PC-3 (cell line): ENCODE measurements at regions not wholly inside any gene's neighbourhood (a gene's known extent, or its start where the extent isn't known, plus 50 kb on each side); places are given as distances from the start of the nearest gene placed in this dataset.

Experiments
- ATAC-seq: fragments of 200-7000 bp; cut with Tn5 transposase; 2 replicates; pipeline ENCODE4 v1.9.1; 2020; ENCODE audit warnings: mild to moderate bottlenecking, moderate library complexity
- BruUV-seq: library from RNA; stranded (reverse); fragments of 400-500 nt; replicated peaks from 2 replicates; lab custom pipeline; 2021; lab: Mats Ljungman, UMichigan
- CTCF ChIA-PET: fragments of 300-600 bp; sonication (Branson Sonifier 250); formaldehyde crosslinking; loops from one replicate; lab custom pipeline; 2022; ENCODE audit warnings: antibody characterized with exemption; lab: Charles Lee
- POLR2A ChIA-PET: fragments of 300-600 bp; sonication (Branson Sonifier 250); formaldehyde crosslinking; loops from one replicate; lab custom pipeline; 2022; ENCODE audit warnings: antibody characterized with exemption; ENCODE audit not compliant: unreplicated experiment; lab: Charles Lee
- DNase-seq: peaks from one replicate; pipeline ENCODE4 v3.0.0-alpha.2; 2015
- H2AFZ ChIP-seq: fragments of 300-600 bp; sonication (generic); 2 replicates; pipeline ENCODE4 v1.6.0; 2016; ENCODE audit warnings: antibody characterized with exemption, low read length
- H3F3A ChIP-seq: fragments of 300-600 bp; sonication (generic); one replicate; pipeline ENCODE4 v1.6.0; 2017; ENCODE audit warnings: antibody characterized with exemption, low read length, control low read depth, mild to moderate bottlenecking; ENCODE audit not compliant: unreplicated experiment
- H3K27ac ChIP-seq: fragments of 300-600 bp; sonication (generic); 2 replicates; pipeline ENCODE4 v1.5.1; 2016; ENCODE audit warnings: mild to moderate bottlenecking, low read length
- H3K27me3 ChIP-seq: fragments of 300-600 bp; sonication (generic); 2 replicates; pipeline ENCODE4 v1.6.1; 2016; ENCODE audit warnings: low read length, mixed read lengths
- H3K36me3 ChIP-seq: fragments of 300-600 bp; sonication (generic); 2 replicates; pipeline ENCODE4 v1.6.1; 2016; ENCODE audit warnings: low read depth, mixed run types, low read length, mixed read lengths
- H3K4me1 ChIP-seq: fragments of 300-600 bp; sonication (generic); 2 replicates; pipeline ENCODE4 v1.5.1; 2016; ENCODE audit warnings: low read length; ENCODE audit not compliant: insufficient read depth
- H3K4me2 ChIP-seq: fragments of 300-600 bp; sonication (generic); 2 replicates; pipeline ENCODE4 v1.6.0; 2016; ENCODE audit warnings: low read length
- H3K4me3 ChIP-seq: fragments of 300-600 bp; sonication (generic); 2 replicates; pipeline ENCODE4 v1.5.1; 2016; ENCODE audit warnings: mild to moderate bottlenecking, low read length, mixed read lengths
- H3K79me2 ChIP-seq: fragments of 300-600 bp; sonication (generic); 2 replicates; pipeline ENCODE4 v1.6.1; 2017; ENCODE audit warnings: low read length, mixed read lengths
- H3K9ac ChIP-seq: fragments of 300-600 bp; sonication (generic); 2 replicates; pipeline ENCODE4 v1.6.0; 2016; ENCODE audit warnings: mild to moderate bottlenecking, low read length
- H3K9me2 ChIP-seq: fragments of 300-600 bp; sonication (generic); replicated peaks from 2 replicates; pipeline ENCODE4 v1.6.1; 2016; ENCODE audit warnings: mixed run types, low read length, mixed read lengths
- H3K9me3 ChIP-seq: fragments of 300-600 bp; sonication (generic); 2 replicates; pipeline ENCODE4 v1.6.1; 2016; ENCODE audit warnings: low read length, mixed read lengths
- H4K20me1 ChIP-seq: fragments of 300-600 bp; sonication (generic); 2 replicates; pipeline ENCODE4 v1.6.1; 2016; ENCODE audit warnings: low read length, mixed read lengths
- CTCF ChIP-seq: fragments of 300-600 bp; sonication (generic); conservative IDR thresholded peaks from 2 replicates; pipeline ENCODE4 v1.5.1; 2017; ENCODE audit warnings: antibody characterized with exemption, low read depth, mild to moderate bottlenecking, low read length
- EZH2 ChIP-seq: fragments of 300-600 bp; sonication (generic); IDR thresholded peaks from one replicate; pipeline ENCODE4 v1.6.1; 2017; ENCODE audit warnings: antibody characterized with exemption, mild to moderate bottlenecking, low read length; ENCODE audit not compliant: unreplicated experiment
- EZH2phosphoT487 ChIP-seq: fragments of 300-600 bp; sonication (generic); IDR thresholded peaks from 2 replicates; pipeline ENCODE4 v1.6.1; 2018; ENCODE audit warnings: mild to moderate bottlenecking, antibody characterized with exemption, low read length, borderline replicate concordance
- intact Hi-C: fragments of 100-400 bp; cut with micrococcal nuclease; formaldehyde crosslinking; loops from 2 replicates; pipeline ENCODE4 v1.9.0; 2023

DNA sequence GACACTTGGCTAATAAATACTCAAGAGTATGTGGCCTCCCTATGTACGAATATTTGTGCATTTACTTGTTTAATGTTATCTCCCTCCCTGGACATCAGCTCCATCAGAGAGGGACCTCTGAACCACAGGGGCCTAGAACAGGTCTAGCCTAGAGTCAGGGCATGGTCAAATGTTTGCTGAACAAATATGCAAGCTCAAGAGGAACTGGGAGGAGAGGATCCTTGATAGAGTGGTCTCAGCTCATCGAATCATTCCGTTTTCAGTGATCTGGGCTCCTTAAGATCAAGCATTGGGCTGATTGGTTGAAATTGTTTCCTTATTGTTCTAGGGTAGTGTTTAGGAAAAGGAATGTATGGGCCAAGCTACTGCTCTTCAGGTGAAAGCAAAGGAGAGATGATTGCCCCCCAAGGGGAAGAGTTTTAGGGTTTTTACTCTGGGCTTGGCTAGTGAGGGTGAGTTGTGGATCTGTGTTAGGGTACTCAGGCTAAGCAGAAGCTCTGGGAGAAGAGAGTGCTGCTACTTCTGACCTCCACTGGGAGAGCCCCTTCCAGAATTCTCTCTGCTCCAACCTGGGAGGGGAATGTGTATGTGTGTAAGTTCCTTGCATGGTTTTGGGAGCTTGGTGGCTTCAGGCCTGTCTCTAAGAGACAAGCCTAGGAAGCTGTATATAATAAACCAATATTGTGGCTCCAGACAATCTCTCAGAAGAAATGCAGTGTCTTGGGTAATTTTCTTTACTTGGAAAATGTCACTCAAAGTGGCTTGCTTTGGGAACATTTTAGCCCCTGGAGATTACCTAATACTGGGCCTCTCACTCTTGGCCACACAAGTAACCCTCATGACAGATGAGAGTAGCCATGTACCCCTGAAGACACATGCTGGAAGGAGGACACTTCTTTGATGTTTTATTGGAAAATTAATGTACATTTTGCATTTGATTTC is 110.0 kb downstream of the EMX2 start:
- ChIA-PET CTCF (no interaction called here), POLR2A (no interaction called here)
- H3K9me3 ChIP-seq: no peaks in the 10 kb centered on the region
- no peak overlapping the region for H3K4me3 ChIP-seq
- no peaks in the 10 kb centered on the region; the same call in 1 of the 2 replicates for H3K36me3 ChIP-seq
- intact Hi-C loops: loop anchor here (2.0 kb wide), 1 partner anchor 44 kb away; no protein-coding TSS in a partner anchor
- H3K79me2 ChIP-seq: no peaks in the 10 kb centered on the region
- no peaks in the 10 kb centered on the region for H3K27me3 ChIP-seq
- no peak for DNase-seq
- H4K20me1 ChIP-seq: no peaks in the 10 kb centered on the region
- H3K4me1 ChIP-seq: peaks cover 15% of the 10 kb centered on the region
- no TSS peak for BruUV-seq
- TF ChIP-seq CTCF: no peak
- TF ChIP-seq EZH2phosphoT487: no peak
- TF ChIP-seq EZH2: no peak
- peak overlapping the region; percentile 73 for H3K27ac ChIP-seq
- H2AFZ ChIP-seq: no peak overlapping the region
- peak; percentile 27 for ATAC-seq
- no peaks in the 10 kb centered on the region for H3F3A ChIP-seq
- peak overlapping the region; percentile 5; the same call in 1 of the 2 replicates for H3K9ac ChIP-seq
- peak overlapping the region; percentile 52 for H3K4me2 ChIP-seq
- no peaks in the 10 kb centered on the region for H3K9me2 ChIP-seq

DNA sequence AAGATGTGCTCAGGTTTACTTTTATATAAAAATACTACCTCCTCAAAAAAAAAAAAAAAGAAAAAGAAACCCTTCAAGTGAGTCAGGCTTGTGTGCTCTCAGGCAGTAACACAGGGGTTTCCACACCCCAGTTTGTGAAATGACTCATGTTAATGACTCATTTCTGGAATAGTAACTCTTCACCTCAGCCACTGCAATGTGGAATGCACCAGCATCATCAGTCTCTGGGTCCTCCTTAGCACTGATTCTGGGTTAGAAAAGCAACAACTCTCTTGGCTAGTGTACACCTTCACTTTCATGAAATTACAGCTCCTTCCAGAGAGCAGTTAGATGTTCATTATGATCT is 110.6 kb downstream of the EMX2 start:
- no peak overlapping the region for H2AFZ ChIP-seq
- ChIA-PET CTCF (no interaction called here), POLR2A (no interaction called here)
- no peak for TF ChIP-seq CTCF
- no peak for TF ChIP-seq EZH2phosphoT487
- TF ChIP-seq EZH2: no peak
- intact Hi-C loops: loop anchor here (2.0 kb wide), 1 partner anchor 44 kb away; no protein-coding TSS in a partner anchor
- no peaks in the 10 kb centered on the region for H3F3A ChIP-seq
- no peaks in the 10 kb centered on the region for H4K20me1 ChIP-seq
- H3K9ac ChIP-seq: no peak overlapping the region
- H3K4me3 ChIP-seq: no peak overlapping the region
- H3K79me2 ChIP-seq: no peaks in the 10 kb centered on the region
- no peaks in the 10 kb centered on the region for H3K9me2 ChIP-seq
- H3K27ac ChIP-seq: peak overlapping the region; percentile 73
- H3K4me2 ChIP-seq: peak overlapping the region; percentile 52
- DNase-seq (peak; percentile 92), ATAC-seq (peak; percentile 100)
- H3K27me3 ChIP-seq: no peaks in the 10 kb centered on the region
- no peaks in the 10 kb centered on the region for H3K9me3 ChIP-seq
- H3K36me3 ChIP-seq: no peaks in the 10 kb centered on the region; the same call in 1 of the 2 replicates
- peaks cover 15% of the 10 kb centered on the region for H3K4me1 ChIP-seq
- no TSS peak for BruUV-seq

- no peaks in the 10 kb centered on the region for H3K79me2 ChIP-seq
- no peak for ATAC-seq
- H3K27me3 ChIP-seq: no peaks in the 10 kb centered on the region
Measured at GRCh38 chr10:117654105-117654504, 111.6 kb downstream of the EMX2 start.

More at GRCh38 chr10:117654105-117654504, 111.6 kb downstream of the EMX2 start:
- H3K9ac ChIP-seq: no peak overlapping the region
- no peak for TF ChIP-seq CTCF
- no peak for TF ChIP-seq EZH2phosphoT487
- TF ChIP-seq EZH2: no peak
- H3K4me3 ChIP-seq: no peak overlapping the region
- no peak for DNase-seq
- H3K9me3 ChIP-seq: no peaks in the 10 kb centered on the region
- intact Hi-C loops: no loop called here
- H3K27ac ChIP-seq: no peak overlapping the region
- BruUV-seq: no TSS peak
- H3K36me3 ChIP-seq: no peaks in the 10 kb centered on the region; the same call in 1 of the 2 replicates
- no peaks in the 10 kb centered on the region for H3F3A ChIP-seq
- ChIA-PET POLR2A (no interaction called here), CTCF (no interaction called here)
- H2AFZ ChIP-seq: no peak overlapping the region
- no peaks in the 10 kb centered on the region for H4K20me1 ChIP-seq
- peaks cover 18% of the 10 kb centered on the region for H3K4me1 ChIP-seq
- H3K9me2 ChIP-seq: no peaks in the 10 kb centered on the region
- H3K4me2 ChIP-seq: no peak overlapping the region
